Skeletal muscle tissue (tissue), 3 donors: ENCODE measurements at regions not wholly inside any gene's neighbourhood (a gene's known extent, or its start where the extent isn't known, plus 50 kb on each side); places are given as distances from the start of the nearest gene placed in this dataset.

Source experiments
- H3K27ac ChIP-seq: one replicate; pipeline ENCODE4 v1.7.0; 2013; ENCODE audit warnings: mild to moderate bottlenecking, low read depth, low read length, inconsistent platforms
- H3K27me3 ChIP-seq, 3 donors: one replicate each; pipeline ENCODE4 v1.7.0; 2013; ENCODE audit warnings: low read length in 3 of 3; ENCODE audit not compliant: control insufficient read depth in 3 of 3, insufficient read depth in 3 of 3
- H3K36me3 ChIP-seq, 3 donors: one replicate each; pipeline ENCODE4 v1.7.0; 2013; ENCODE audit warnings: low read length in 3 of 3; ENCODE audit not compliant: control insufficient read depth in 3 of 3, insufficient read depth in 3 of 3
- H3K4me1 ChIP-seq, 3 donors: one replicate each; pipeline ENCODE4 v1.7.0; 2013; ENCODE audit warnings: low read length in 3 of 3, mild to moderate bottlenecking in 3 of 3; ENCODE audit not compliant: control insufficient read depth in 3 of 3, insufficient read depth in 3 of 3
- H3K4me3 ChIP-seq, 3 donors: one replicate each; pipeline ENCODE4 v1.7.0; 2013; ENCODE audit warnings: low read length in 3 of 3
- H3K9ac ChIP-seq, 3 donors: one replicate each; pipeline ENCODE4 v1.7.0; 2013; ENCODE audit warnings: low read length in 3 of 3, mild to moderate bottlenecking in 3 of 3, moderate library complexity in 2 of 3, low read depth in 1 of 3
- H3K9me3 ChIP-seq, 3 donors: one replicate each; pipeline ENCODE4 v1.7.0; 2013; ENCODE audit warnings: low read length in 3 of 3; ENCODE audit not compliant: control insufficient read depth in 3 of 3
- donor health status: Osteomylitis.

DNA sequence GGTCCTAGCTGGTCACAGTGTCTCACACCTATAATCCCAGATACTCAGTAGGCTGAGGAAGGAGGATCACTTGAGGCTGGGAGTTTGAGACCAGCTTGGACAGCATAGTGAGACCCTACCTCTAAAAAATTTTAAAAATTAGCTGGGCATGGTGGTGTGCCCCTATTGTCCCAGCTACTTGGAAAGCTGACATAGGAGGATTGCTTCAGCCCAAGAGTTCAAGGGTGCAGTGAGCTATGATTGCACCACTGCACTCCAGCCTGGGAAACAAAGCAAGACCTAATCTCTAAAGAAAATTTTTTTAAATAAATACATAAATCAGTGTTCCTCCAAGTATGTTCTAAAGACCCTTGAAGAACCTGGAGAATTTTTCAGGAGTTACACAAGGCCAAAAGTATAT lies 50.6 kb upstream of the GNAO1 start:
- no peaks in the 10 kb centered on the region for H3K9me3 ChIP-seq
- no peak overlapping the region for H3K4me3 ChIP-seq
- no peak overlapping the region for H3K27ac ChIP-seq
- H3K36me3 ChIP-seq = no peaks in the 10 kb centered on the region
- no peaks in the 10 kb centered on the region for H3K27me3 ChIP-seq
- no peaks in the 10 kb centered on the region for H3K4me1 ChIP-seq
- no peak overlapping the region for H3K9ac ChIP-seq

DNA sequence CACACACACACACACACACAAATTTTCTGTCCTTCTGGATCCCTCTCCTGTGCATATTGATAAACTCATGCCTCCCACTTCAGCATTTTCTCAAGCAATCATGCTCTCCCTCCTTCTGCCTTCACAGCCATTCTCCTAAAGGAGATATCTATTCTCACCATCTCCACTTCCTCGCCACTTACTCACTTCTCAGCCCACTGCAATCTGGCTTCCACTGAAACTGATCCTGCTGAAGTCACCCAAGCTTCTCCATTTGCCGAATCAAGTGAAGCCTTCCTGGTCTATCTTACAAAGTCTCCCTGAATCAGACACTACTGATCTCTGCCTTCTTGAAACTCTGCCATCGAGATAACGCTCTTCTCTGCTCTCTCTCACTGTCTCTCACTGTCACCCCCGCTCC lies 54.0 kb upstream of the GNAO1 start:
- Histone ChIP-seq H3K9me3 (no peaks in the 10 kb centered on the region), H3K27ac (no peak overlapping the region), H3K4me1 (no peaks in the 10 kb centered on the region), H3K9ac (no peak overlapping the region), H3K27me3 (no peaks in the 10 kb centered on the region), H3K4me3 (no peak overlapping the region), H3K36me3 (no peaks in the 10 kb centered on the region)

DNA sequence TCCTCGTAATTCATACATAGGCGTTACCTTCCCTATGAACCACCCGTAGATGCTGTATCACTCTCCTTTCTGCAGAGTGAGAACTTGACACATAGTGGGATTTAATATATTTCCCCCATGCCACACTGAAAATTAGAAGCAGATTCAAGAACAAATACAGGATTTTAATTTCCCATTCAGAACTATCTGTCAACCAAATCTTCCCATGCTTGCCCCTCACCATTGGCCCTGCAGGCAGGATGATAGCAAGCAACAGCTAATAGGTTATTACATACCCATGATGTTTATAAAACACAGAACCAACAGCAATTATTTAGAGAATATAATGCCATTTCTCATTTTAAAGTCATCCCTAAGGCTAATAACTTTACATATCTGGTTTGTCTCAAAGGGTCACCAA lies 55.0 kb upstream of the GNAO1 start:
- Histone ChIP-seq H3K27me3 (no peaks in the 10 kb centered on the region), H3K27ac (no peak overlapping the region), H3K9me3 (no peaks in the 10 kb centered on the region), H3K4me1 (no peaks in the 10 kb centered on the region), H3K36me3 (no peaks in the 10 kb centered on the region), H3K9ac (no peak overlapping the region), H3K4me3 (no peak overlapping the region)

DNA sequence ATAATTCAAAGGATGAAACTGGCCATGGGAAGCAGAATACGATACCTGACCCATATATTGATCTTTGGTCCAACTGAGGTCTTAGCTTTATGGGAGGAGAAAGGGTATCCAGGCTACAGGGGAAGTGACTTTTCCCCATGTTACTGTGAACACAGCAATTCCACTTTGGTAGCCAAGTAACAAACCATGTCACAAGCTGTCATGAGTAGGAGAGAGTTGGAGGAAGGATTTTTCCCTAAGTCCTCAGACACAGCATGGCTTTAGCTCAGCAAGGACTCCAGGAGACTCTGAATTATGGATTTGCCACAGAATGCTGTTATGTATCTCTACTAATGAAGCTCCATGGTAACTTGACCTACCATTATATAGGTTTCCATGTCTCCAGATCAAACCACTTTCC lies 56.5 kb upstream of the GNAO1 start:
- Histone ChIP-seq H3K9me3 (no peaks in the 10 kb centered on the region), H3K27me3 (no peaks in the 10 kb centered on the region), H3K9ac (no peak overlapping the region), H3K4me1 (no peaks in the 10 kb centered on the region), H3K27ac (no peak overlapping the region), H3K36me3 (no peaks in the 10 kb centered on the region), H3K4me3 (no peak overlapping the region)

DNA sequence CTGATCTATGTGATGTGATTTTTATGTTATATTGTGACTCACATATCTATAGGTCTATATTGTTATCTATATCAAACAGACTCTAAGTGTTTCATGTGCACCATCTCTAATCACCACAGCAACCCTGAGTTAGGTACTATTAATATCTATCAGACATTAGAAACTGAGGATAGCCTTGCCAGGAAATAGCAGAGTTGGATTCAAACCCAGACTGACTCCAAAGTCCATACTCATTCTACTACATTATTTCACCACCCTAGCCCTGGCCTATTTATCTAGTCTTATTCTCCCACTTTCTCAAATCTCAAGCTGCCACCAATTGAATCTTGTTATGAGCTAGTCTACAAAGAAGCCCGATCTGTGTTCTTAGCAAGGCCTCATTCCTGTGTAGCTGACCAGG lies 65.4 kb upstream of the GNAO1 start:
- no peak overlapping the region for H3K27ac ChIP-seq
- H3K9me3 ChIP-seq = no peaks in the 10 kb centered on the region
- H3K9ac ChIP-seq = no peak overlapping the region
- H3K4me1 ChIP-seq = no peaks in the 10 kb centered on the region
- no peak overlapping the region for H3K4me3 ChIP-seq
- no peaks in the 10 kb centered on the region for H3K36me3 ChIP-seq
- no peaks in the 10 kb centered on the region for H3K27me3 ChIP-seq

DNA sequence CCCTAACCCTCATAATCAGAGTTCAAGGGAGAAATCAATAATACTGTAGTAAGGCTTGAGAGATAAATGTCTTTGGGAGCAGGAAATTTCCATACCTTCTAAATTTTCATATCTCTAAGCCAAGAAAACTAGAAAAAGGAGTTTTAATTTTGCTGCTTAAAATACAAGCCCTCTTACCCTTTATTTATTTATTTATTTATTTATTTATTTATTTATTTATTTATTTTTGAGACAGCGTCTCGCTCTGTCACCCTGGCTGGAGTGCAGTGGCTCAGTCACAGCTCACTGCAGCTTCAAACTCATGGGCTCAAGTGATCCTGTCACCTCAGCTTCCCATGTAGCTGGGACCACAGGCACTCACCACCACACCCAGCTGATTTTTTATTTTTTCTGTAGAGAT lies 69.0 kb upstream of the GNAO1 start:
- Histone ChIP-seq H3K36me3 (no peaks in the 10 kb centered on the region), H3K9ac (no peak overlapping the region), H3K4me1 (no peaks in the 10 kb centered on the region), H3K9me3 (no peaks in the 10 kb centered on the region), H3K4me3 (no peak overlapping the region), H3K27me3 (no peaks in the 10 kb centered on the region), H3K27ac (no peak overlapping the region)

DNA sequence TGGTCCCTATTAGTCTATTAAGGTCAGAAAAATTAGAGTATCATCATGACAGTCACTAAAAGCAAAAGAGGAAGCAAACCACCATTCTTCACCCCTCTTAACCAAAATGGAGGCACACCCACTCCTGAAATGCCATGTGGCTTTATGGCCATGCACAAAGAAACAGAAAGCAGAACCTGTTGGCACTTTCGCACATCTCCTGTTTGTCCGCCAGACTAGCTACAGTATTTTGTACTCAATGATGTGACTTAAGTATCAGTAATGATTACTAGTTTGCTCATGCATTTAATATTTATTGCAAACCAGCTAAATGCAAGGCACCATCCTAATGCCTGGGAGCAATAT lies 70.2 kb upstream of the GNAO1 start:
- Histone ChIP-seq H3K27ac (no peak overlapping the region), H3K27me3 (no peaks in the 10 kb centered on the region), H3K4me1 (no peaks in the 10 kb centered on the region), H3K9me3 (no peaks in the 10 kb centered on the region), H3K9ac (no peak overlapping the region), H3K36me3 (no peaks in the 10 kb centered on the region), H3K4me3 (no peak overlapping the region)

DNA sequence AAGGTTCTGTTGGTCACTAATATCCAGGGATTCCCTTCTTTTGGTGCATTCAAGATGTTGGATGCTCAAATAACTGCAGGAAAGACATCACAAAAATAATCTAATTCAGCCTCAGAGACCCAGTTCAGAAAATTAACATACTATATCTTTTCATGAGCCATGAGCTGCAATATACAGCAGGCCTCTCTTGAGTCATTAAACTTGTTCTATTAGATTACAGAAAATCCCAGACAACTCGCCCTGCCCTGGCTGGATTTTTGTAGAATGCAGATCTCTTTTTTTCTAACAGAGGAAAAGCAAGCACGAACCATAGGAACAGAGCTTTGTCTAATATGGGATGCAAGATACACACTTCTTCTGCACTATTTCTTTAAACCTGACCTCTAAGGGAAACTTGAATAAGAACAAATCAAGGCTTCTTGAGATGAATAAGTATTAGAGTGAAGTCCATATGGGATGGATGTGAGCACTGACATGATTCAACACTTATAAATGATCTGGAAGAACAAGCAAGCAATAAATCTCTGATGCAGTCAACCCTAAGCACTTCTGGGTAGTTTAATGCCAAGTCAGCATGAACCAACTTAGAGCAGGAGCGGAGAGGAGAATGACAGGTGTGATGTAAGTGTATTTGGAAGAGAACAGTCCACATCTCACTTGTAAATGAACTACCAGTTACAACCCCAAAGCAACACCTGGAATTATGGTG lies 70.7 kb upstream of the GNAO1 start:
- H3K27ac ChIP-seq = no peak overlapping the region
- H3K4me1 ChIP-seq = no peaks in the 10 kb centered on the region
- no peak overlapping the region for H3K4me3 ChIP-seq
- no peak overlapping the region for H3K9ac ChIP-seq
- no peaks in the 10 kb centered on the region for H3K9me3 ChIP-seq
- no peaks in the 10 kb centered on the region for H3K36me3 ChIP-seq
- no peaks in the 10 kb centered on the region for H3K27me3 ChIP-seq

DNA sequence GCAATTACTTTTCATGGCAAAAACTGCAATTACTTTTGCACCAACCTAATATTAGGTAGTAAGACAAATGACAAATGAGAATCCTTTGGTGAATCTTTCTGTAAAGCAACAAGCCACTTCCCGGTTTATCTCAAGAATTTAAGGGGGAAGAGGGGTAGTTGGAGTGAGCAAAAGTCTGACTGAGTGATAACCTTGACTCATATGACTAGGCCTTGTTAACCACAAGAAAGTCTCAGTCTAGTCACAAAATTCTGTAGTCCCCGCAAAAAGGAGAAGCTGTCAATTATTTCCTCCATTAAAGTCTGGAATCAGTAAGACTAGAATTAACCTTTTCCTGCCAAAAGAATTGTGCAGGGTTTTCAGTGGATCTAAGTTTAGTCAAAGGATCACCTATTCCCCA lies 72.2 kb upstream of the GNAO1 start:
- no peaks in the 10 kb centered on the region for H3K4me1 ChIP-seq
- no peak overlapping the region for H3K9ac ChIP-seq
- H3K9me3 ChIP-seq = no peaks in the 10 kb centered on the region
- no peaks in the 10 kb centered on the region for H3K36me3 ChIP-seq
- H3K27me3 ChIP-seq = no peaks in the 10 kb centered on the region
- no peak overlapping the region for H3K4me3 ChIP-seq
- H3K27ac ChIP-seq = no peak overlapping the region

DNA sequence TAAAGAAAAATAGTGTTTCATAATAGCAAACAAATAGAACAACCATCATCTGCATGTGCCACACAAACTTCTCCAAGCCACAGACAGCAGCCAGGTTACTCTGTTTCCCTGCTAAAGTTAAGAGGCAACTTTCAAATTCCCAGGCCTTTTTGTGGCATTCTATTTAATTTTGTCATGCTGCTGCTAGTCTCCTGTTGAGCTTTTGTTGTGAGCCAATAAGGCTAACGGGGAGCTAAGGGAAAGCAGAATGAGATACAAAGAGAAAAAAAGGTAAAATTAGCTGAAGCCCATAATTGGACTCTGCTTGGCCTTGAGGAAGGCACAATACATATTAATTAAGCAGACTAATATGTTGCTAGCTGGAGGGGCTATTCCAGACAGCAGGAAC lies 74.7 kb upstream of the GNAO1 start:
- H3K36me3 ChIP-seq = no peaks in the 10 kb centered on the region
- no peak overlapping the region for H3K27ac ChIP-seq
- H3K9ac ChIP-seq = no peak overlapping the region
- no peak overlapping the region for H3K4me3 ChIP-seq
- no peaks in the 10 kb centered on the region for H3K9me3 ChIP-seq
- H3K27me3 ChIP-seq = no peaks in the 10 kb centered on the region
- H3K4me1 ChIP-seq = no peaks in the 10 kb centered on the region
